NCI-H146 treated with DMSO at 0.1 percent for 48 hours (cell line): ENCODE measurements at regions not wholly inside any gene's neighbourhood (a gene's known extent, or its start where the extent isn't known, plus 50 kb on each side); places are given as distances from the start of the nearest gene placed in this dataset.
"Not testable (repeated sequence)": the region's sequence is repeated elsewhere in the genome, so short reads cannot be mapped to it uniquely, and the experiment has no call there.

ENCODE experiments used
- DNase-seq: peaks from one replicate; lab custom pipeline; 2025; ENCODE audit not compliant: unreplicated experiment; lab: John Stamatoyannopoulos, UW

DNA sequence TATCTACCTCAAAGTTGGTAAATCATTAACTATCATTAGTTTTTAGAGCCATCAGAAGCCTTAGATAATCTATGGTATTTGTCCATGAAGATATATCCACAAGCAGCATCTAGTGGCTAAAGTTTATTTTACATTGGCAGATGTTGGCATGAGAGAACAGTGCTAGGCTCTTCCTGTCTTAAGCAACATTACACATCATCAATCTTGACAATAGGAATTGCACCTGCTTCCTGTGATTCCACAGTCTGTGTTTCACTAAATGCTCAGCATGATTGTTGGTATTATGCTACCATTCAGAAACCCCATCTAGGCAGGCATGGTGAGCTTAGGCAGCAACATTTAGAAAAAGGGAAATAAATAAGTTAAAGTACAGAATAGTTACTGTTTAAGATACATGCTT lies 246.6 kb downstream of the SLCO4C1 start:
- peak; percentile 83 for DNase-seq

- peak; percentile 36 for DNase-seq
Measured at GRCh38 chr5:102048940-102049339, 247.1 kb downstream of the SLCO4C1 start.

DNA sequence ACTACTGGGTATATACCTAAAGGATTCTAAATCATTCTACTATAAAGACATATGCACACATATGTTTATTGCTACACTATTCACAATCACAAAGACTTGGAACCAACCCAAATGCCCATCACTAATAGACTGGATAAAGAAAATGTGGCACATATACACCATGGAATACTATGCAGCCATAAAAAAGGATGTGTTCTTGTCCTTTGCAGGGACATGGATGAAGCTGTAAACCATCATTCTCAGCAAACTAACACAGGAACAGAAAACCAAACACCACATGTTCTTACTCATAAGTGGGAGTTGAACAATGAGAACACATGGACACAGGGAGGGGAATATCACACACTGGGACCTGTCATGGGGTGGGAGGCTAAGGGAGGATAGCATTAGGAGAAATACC lies 249.0 kb downstream of the SLCO4C1 start:
- DNase-seq, result not testable (repeated sequence)

- peak; percentile 91 for DNase-seq
Measured at GRCh38 chr5:102040326-102040725, 255.8 kb downstream of the SLCO4C1 start.

DNA sequence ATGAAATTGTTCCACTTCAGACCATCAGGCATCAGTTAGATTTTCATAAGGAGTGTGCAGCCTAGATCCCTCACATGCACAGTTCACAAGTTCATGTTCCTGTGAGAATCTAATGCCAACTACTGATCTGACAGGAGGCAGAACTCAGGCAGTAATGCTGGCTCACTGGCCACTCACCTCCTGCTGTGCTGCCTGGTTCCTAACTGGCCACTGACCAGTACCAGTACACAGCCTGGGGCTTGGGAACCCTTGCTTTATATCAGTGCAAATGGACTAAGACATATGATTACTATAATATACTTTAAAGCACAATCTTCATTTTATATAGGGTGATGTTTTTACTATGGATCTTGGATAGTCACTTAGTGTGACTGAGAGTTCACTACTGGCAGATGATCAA lies 259.2 kb downstream of the SLCO4C1 start:
- DNase-seq, result no peak

- no peak for DNase-seq
Measured at GRCh38 chr5:102031711-102032110, 264.4 kb downstream of the SLCO4C1 start.

DNA sequence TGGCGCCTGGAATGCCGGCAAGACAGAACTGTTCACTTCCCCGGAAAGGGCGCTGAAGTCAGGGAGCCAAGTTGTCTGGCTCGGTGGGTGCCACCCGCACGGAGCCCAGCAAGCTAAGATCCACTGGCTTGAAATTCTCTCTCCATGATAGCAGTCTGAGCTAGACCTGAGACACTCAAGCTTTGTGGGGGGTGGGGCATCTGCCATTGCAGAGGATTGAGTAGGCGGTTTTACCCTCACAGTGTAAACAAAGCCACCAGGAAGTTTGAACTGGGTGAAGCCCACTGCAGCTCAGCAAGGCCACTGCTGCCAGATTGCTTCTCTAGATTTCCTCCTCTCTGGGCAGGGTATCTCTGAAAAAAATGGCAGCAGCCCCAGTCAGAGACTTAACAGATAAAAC lies 277.4 kb downstream of the SLCO4C1 start:
- no peak for DNase-seq

- DNase-seq, result no peak
Measured at GRCh38 chr5:102018279-102018678, 277.8 kb downstream of the SLCO4C1 start.

DNA sequence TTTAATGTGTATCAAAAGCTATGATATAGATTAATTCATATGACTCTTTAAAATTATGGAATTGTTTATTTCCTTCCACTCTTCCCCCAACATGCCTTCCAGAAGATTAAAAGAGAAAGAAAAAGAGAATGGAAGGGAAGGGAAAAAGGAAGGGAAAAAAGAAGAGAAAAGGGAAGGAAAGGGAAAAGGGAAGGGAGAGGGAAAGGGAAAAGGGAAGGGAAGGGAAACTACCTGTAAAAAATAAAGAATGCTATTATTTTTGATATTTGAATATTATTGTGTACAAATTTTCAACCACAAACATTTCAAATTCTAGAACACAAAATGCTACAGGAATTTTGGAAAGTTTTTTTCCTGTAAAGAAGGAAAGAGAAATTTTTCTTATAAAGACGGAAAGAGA lies 281.7 kb downstream of the SLCO4C1 start:
- DNase-seq, result no peak

DNA sequence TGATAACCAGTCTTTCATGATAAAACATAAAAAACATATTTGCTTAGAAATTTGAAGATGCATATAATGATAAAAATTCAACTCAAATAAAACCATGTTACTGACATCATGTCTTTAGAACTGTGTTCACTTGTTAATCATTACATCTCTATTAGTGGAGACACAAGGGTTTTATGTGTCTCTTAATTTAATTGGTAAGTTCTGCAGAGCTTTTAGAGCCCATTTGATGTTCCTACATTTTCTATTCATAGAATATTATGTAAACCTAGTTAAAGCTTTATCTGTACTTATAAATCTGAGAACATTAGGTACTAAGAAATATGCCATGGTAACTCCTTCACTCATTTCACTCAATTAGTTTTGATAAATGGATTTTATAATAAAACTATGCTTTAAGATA lies 285.4 kb downstream of the SLCO4C1 start:
- DNase-seq, result no peak

DNA sequence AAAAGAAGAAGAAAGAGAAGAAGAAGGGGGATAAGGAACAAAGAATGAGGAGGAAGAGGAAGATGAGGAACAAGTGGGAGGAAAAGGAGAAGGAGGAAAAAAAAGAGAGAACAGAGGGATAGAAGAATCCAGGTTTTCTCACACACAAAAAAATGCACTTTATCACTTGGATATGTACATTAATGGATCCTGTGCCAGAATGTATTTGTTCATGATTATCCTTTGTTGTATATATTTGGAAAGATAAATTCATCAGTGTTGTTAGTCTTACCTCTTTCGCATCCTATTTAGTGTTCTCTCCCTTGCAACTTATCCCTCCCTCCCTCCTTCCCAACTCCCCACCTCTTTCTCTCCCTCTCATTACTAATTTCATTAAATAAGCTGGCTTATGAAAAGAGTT lies 298.8 kb downstream of the SLCO4C1 start:
- no peak for DNase-seq

GRCh38 chr5:101995585-101995984 lies 300.5 kb downstream of the SLCO4C1 start:
- no peak for DNase-seq

DNA sequence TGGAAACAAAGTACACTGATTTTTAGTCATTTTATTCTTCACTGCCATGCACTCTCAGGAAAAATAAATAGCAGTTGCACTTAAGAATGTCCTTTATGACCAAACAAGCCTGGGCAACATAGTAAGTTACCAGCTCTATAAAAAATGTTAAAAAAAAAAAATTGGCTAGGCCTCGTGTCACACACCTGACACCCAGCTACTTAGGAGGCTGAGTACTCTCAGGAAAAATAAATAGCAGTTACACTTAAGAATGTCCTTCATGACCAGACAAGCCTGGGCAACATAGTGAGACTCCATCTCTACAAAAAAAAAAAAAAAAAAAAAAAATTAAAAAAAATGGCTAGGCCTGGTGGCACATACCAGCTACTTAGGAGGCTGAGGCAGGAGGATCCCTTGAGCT lies 304.6 kb downstream of the SLCO4C1 start:
- no peak for DNase-seq

GRCh38 chr5:101989659-101990058 lies 306.4 kb downstream of the SLCO4C1 start:
- DNase-seq, result no peak

- peak; percentile 51 for DNase-seq
Measured at GRCh38 chr5:101977729-101978345, 318.2 kb downstream of the SLCO4C1 start.

DNA sequence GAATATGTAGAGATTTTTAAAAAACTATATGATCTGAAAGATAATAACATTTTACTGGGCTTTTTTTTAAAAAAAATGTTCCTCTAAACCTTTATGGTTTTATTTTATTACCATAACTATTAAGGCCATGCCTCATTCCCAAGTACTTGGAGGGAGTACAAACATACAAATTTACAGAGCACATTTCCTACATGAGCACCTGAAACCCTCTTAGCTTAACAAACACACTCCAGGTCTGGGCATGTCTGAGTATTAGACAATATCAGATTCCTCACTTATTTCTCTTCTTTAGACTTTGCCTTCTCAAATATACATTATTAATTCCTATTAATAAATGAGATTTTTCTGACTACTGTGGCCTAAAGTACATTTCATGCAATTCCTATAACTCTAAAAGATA lies 319.2 kb downstream of the SLCO4C1 start:
- DNase-seq, result no peak

- no peak for DNase-seq
Measured at GRCh38 chr5:101969742-101970141, 326.3 kb downstream of the SLCO4C1 start.

DNA sequence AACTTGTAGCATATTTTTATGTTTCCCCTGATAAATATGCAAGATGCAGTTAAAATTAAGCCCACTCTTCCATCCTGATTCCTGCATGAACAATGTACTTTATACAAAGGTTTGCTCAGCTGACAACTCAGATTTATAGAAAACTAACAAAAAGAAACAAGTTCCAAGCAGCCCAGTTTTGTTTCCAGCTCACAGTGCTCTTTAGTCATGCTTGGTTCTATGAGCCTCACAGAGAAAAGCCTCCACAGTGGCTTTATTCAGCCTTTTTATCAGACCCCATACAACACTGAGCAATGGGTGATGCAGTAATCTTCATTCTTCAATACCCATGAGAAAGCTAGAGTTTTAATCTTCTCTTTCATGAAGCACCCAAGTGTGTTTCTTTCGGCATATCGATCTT lies 329.6 kb downstream of the SLCO4C1 start:
- no peak for DNase-seq

DNA sequence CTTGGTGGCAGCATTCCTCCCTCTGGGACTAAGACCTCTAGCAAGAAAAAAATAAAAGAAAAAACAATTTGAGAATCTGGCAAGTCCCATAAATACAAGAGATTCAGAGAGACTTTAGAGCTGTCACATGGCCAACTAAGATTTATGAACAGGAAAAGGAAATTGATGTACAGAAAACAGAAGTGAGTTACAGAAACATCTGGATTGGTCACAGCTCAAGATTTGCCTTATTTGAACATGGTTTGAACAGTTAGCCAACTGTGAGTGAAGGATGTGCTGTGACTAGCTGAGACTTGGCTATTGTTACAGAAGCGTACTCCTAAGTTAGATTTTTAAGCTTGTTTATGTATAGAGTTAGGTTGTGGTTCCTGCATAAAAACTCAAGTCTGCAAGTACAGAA lies 340.2 kb downstream of the SLCO4C1 start:
- DNase-seq, result no peak

- DNase-seq, result no peak
Measured at GRCh38 chr5:101950019-101950418, 346.1 kb downstream of the SLCO4C1 start.

DNA sequence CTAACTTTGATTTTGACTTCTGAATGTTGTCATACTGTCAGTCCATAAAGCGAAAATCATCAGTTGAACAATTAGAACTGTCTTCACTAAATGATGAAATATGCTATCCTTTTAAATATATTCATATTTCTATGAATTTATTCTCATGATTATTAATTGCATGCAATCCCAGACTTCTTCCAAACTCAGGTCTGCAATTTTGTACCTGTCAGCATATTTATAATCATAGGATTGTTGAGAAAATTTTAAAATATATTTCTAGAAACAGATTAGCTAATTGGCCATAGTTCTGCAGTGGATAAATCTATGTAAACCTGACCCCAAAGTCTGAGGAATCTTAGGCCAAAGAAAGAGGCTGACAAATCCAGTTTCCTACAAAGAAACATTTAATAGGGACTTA lies 347.5 kb downstream of the SLCO4C1 start:
- DNase-seq, result no peak

GRCh38 chr5:101943784-101944183 lies 352.3 kb downstream of the SLCO4C1 start:
- DNase-seq, result no peak

GRCh38 chr5:101942321-101942882 lies 353.7 kb downstream of the SLCO4C1 start:
- DNase-seq, result peak; percentile 35
